22Rv1 (cell line): ENCODE measurements at regions not wholly inside any gene's neighbourhood (a gene's known extent, or its start where the extent isn't known, plus 50 kb on each side); places are given as distances from the start of the nearest gene placed in this dataset.
"Not testable (repeated sequence)": the region's sequence is repeated elsewhere in the genome, so short reads cannot be mapped to it uniquely, and the experiment has no call there.

Source experiments
- H3K27ac ChIP-seq: fragments of 450-650 bp; 2 replicates; pipeline ENCODE4 v1.5.1; 2017
- ZFX ChIP-seq: fragments of 450-650 bp; IDR thresholded peaks from 2 replicates; pipeline ENCODE4 v1.6.1; 2017; ENCODE audit warnings: antibody characterized with exemption, borderline replicate concordance
- TF ChIP-seq, protein P1 (sequence below): fragments of 450-650 bp; IDR thresholded peaks from 2 replicates; pipeline ENCODE4 v1.5.1; 2017; ENCODE audit warnings: mild to moderate bottlenecking

DNA sequence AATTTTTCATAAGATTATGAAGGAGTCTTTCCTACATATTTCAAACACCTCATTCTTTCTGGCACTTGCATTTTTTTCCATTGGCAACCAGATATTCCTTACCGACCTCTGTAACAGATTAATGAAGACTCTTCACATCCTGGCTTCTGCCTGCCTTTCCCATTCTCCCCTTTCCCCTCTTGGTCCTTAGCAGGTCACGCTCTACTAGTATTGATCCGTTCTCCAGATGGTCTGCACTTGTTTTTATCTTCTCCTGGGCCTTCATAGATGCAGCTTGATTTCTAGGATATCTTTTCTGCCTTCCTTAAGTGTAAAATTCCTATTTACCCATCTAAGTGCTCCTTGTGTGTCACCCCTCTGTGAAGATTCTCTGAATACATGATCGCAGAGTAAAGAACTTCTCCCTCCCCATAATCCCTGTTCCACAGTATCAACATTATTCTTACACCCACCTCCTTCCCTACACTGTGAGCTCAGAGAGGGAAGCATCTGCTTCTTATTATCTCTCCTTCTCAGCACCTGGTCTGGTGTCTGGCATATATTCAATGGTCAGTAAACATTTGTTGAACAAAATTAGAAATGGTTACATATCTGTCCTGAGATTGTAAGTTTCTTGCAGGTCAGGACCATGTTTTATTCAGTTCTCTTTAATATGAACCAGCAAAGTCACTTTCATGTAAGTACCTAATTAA is 654.2 kb downstream of the REEP3 start:
- TF ChIP-seq, protein P1, sequence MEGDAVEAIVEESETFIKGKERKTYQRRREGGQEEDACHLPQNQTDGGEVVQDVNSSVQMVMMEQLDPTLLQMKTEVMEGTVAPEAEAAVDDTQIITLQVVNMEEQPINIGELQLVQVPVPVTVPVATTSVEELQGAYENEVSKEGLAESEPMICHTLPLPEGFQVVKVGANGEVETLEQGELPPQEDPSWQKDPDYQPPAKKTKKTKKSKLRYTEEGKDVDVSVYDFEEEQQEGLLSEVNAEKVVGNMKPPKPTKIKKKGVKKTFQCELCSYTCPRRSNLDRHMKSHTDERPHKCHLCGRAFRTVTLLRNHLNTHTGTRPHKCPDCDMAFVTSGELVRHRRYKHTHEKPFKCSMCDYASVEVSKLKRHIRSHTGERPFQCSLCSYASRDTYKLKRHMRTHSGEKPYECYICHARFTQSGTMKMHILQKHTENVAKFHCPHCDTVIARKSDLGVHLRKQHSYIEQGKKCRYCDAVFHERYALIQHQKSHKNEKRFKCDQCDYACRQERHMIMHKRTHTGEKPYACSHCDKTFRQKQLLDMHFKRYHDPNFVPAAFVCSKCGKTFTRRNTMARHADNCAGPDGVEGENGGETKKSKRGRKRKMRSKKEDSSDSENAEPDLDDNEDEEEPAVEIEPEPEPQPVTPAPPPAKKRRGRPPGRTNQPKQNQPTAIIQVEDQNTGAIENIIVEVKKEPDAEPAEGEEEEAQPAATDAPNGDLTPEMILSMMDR = no peak
- no peak for TF ChIP-seq ZFX
- no peak overlapping the region for H3K27ac ChIP-seq

DNA sequence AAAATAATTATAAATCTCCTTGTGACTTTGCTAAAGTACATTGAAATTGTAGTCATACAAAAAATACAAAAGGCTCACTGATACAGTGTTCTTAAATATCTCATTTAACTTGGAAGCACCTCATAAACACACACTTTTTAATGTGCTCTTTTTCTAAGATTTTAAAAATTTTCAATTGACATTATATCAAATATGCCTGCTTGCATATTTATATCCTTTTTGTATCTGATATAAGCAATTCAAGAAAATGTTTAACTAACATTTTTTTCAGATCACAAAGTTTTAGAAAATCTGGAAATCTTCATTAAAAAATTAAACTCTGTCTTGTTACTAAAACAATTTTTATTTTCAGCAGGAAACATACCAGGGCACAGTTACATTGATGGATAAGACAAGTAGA is 661.5 kb downstream of the REEP3 start:
- H3K27ac ChIP-seq = no peak overlapping the region
- TF ChIP-seq, protein P1 = no peak
- TF ChIP-seq ZFX = no peak

DNA sequence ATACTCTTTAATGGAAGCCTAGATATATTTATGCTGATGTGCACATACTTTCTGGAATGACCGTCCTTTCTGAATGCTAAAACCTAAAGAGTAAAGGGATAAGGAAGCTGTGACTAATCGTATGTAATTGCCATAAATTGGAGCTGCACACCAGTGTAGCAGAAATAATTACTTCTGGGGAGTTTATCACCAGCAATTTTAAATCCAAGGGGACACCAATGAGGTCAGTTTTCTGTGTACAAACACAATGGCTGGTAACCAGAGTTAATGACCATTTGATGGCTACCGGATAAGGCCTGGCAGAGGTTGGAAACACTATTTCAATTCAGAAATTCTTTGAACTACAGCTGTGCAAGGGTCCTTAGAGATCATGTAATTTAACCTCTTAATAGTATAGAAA is 670.1 kb downstream of the REEP3 start:
- no peak for TF ChIP-seq ZFX
- TF ChIP-seq, protein P1 = no peak
- no peak overlapping the region for H3K27ac ChIP-seq

DNA sequence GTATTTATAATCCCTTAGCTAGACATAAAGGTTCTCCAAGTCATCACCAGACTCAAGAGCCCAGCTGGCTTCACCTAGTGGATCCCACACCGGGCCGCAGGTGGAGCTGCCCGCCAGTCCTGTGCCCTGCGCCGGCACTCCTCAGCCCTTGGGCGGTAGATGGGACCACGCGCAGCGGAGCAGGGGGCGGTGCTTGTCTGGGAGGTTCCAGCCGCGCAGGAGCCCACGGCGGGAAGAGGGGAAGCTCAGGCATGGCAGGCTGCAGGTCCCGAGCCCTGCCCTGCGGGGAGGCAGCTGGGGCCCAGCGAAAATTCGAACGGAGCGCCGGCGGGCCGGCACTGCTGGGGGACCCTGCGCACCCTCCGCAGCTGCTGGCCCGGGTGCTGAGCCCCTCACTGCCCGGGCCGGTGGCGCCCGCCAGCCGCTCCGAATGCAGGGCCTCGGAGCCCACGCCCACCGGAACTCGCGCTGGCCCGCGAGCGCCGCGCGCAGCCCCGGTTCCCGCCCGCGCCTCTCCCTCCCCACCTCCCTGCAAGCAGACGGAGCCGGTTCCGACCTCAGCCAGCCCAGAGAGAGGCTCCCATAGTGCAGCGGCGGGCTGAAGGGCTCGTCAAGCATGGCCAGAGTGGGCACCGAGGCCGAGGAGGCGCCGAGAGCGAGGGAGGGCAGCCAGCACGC is 675.6 kb downstream of the REEP3 start:
- H3K27ac ChIP-seq = no peak overlapping the region
- TF ChIP-seq, protein P1 = no peak
- no peak for TF ChIP-seq ZFX

DNA sequence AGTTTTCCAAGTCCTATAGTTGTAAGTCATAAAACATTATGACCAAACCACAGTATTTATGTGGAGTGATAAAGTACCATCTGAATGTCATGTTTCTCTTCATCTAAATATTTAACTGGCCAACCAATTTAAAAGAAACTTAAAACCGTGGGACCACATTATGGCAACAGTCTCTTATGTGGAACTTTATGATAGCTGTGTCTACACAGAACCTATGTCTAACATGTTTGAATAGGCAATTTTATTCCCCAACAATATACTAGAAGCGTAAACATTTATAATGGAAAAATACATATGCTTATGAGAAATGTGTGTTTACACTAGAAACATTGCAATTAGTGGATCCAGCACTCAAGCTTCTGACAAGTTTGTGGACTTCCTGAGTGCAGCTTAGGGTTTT is 680.7 kb downstream of the REEP3 start:
- no peak for TF ChIP-seq ZFX
- TF ChIP-seq, protein P1 = no peak
- no peak overlapping the region for H3K27ac ChIP-seq

DNA sequence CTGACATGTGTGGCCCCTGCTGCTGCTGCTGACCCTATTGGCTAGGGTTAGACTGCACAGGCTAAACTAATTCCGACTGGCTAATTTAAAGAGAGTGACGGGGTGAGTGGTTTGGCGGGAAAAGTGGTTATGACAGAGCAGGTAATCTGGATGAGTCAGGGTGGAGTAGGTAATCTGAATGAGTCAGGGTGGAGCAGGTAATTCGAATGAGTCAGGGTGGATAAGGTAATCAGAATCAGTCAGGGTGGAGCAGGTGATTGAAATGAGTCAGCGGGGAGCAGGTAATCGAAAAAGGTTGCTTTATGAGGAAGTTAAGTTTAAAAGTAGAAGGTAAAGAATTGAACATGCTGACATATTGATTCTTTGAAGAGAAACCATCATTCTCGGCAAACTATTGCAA is 683.3 kb downstream of the REEP3 start:
- H3K27ac ChIP-seq = not testable (repeated sequence)

DNA sequence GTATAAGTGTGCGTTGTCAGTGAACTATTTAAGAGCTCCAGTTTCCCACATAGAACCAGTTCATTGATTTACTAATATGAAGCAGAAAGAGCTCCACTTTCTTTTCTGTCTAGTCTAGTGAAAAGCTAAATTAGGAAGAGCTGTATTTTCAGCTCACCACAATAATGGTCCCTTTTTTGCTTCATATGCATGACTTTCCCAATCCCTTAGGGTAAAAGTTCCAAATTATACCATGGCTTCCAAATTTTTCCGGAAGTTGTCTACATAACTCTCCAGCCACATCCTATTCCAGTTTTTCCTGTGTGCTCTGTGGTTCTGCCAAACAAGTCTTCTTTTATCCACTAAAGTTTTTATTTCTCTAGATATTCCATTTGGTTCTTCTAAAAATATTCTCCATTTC is 685.2 kb downstream of the REEP3 start:
- H3K27ac ChIP-seq = no peak overlapping the region
- TF ChIP-seq, protein P1 = no peak
- no peak for TF ChIP-seq ZFX
